ENCODE measurements at regions not wholly inside any gene's neighbourhood (a gene's known extent, or its start where the extent isn't known, plus 50 kb on each side); places are given as distances from the start of the nearest gene placed in this dataset.
"Not testable (repeated sequence)": the region's sequence is repeated elsewhere in the genome, so short reads cannot be mapped to it uniquely, and the experiment has no call there.

GRCh38 chr9:3750321-3750720 lies 224.5 kb upstream of the RFX3 start:
- Histone ChIP-seq H3K9me3 (ENCODE audit: control insufficient read depth in 5 of 5, low read length in 5 of 5) (no peaks in the 10 kb centered on the region), H3K9ac (ENCODE audit: low read length in 5 of 5) (no peak overlapping the region), H3K36me3 (ENCODE audit: control insufficient read depth in 5 of 5, insufficient read depth in 5 of 5, low read length in 5 of 5) (no peaks in the 10 kb centered on the region), H3K27ac (ENCODE audit: low read depth, low read length) (no peak overlapping the region), H3K4me1 (ENCODE audit: control insufficient read depth in 5 of 5, insufficient read depth in 5 of 5, low read length in 5 of 5) (peaks cover 0 to 19% (median 0%) of the 10 kb centered on the region in 5 donors), H3K4me3 (ENCODE audit: low read depth in 1 of 5, low read length in 5 of 5) (no peak overlapping the region), H3K27me3 (ENCODE audit: control insufficient read depth in 5 of 5, insufficient read depth in 4 of 5, low read length in 5 of 5) (no peaks in the 10 kb centered on the region)

- H3K4me1 ChIP-seq (ENCODE audit: control insufficient read depth in 5 of 5, insufficient read depth in 5 of 5, low read length in 5 of 5) = peaks cover 0 to 11% (median 0%) of the 10 kb centered on the region in 5 donors
- H3K27me3 ChIP-seq (ENCODE audit: control insufficient read depth in 5 of 5, insufficient read depth in 4 of 5, low read length in 5 of 5) = no peaks in the 10 kb centered on the region
- no peak overlapping the region for H3K9ac ChIP-seq (ENCODE audit: low read length in 5 of 5)
- no peak overlapping the region for H3K27ac ChIP-seq (ENCODE audit: low read depth, low read length)
- no peak overlapping the region for H3K4me3 ChIP-seq (ENCODE audit: low read depth in 1 of 5, low read length in 5 of 5)
- H3K36me3 ChIP-seq (ENCODE audit: control insufficient read depth in 5 of 5, insufficient read depth in 5 of 5, low read length in 5 of 5) = no peaks in the 10 kb centered on the region
- H3K9me3 ChIP-seq (ENCODE audit: control insufficient read depth in 5 of 5, low read length in 5 of 5) = no peaks in the 10 kb centered on the region
These were observed 220.8 kb upstream of the RFX3 start for GRCh38 chr9:3746296-3747275.

GRCh38 chr9:3743901-3744413 lies 218.2 kb upstream of the RFX3 start:
- H3K9ac ChIP-seq (ENCODE audit: low read length in 5 of 5) = no peak overlapping the region
- no peak overlapping the region for H3K4me3 ChIP-seq (ENCODE audit: low read depth in 1 of 5, low read length in 5 of 5)
- H3K9me3 ChIP-seq (ENCODE audit: control insufficient read depth in 5 of 5, low read length in 5 of 5) = no peaks in the 10 kb centered on the region
- no peak overlapping the region for H3K27ac ChIP-seq (ENCODE audit: low read depth, low read length)
- H3K27me3 ChIP-seq (ENCODE audit: control insufficient read depth in 5 of 5, insufficient read depth in 4 of 5, low read length in 5 of 5) = no peaks in the 10 kb centered on the region
- no peaks in the 10 kb centered on the region for H3K4me1 ChIP-seq (ENCODE audit: control insufficient read depth in 5 of 5, insufficient read depth in 5 of 5, low read length in 5 of 5)
- H3K36me3 ChIP-seq (ENCODE audit: control insufficient read depth in 5 of 5, insufficient read depth in 5 of 5, low read length in 5 of 5) = no peaks in the 10 kb centered on the region

GRCh38 chr9:3742586-3742985 lies 216.8 kb upstream of the RFX3 start:
- Histone ChIP-seq H3K27me3 (ENCODE audit: control insufficient read depth in 5 of 5, insufficient read depth in 4 of 5, low read length in 5 of 5) (no peaks in the 10 kb centered on the region), H3K9me3 (ENCODE audit: control insufficient read depth in 5 of 5, low read length in 5 of 5) (no peaks in the 10 kb centered on the region), H3K4me1 (ENCODE audit: control insufficient read depth in 5 of 5, insufficient read depth in 5 of 5, low read length in 5 of 5) (no peaks in the 10 kb centered on the region), H3K36me3 (ENCODE audit: control insufficient read depth in 5 of 5, insufficient read depth in 5 of 5, low read length in 5 of 5) (no peaks in the 10 kb centered on the region), H3K4me3 (ENCODE audit: low read depth in 1 of 5, low read length in 5 of 5) (no peak overlapping the region), H3K27ac (ENCODE audit: low read depth, low read length) (no peak overlapping the region), H3K9ac (ENCODE audit: low read length in 5 of 5) (no peak overlapping the region)

- no peaks in the 10 kb centered on the region for H3K9me3 ChIP-seq (ENCODE audit: control insufficient read depth in 5 of 5, low read length in 5 of 5)
- H3K36me3 ChIP-seq (ENCODE audit: control insufficient read depth in 5 of 5, insufficient read depth in 5 of 5, low read length in 5 of 5) = no peaks in the 10 kb centered on the region
- no peaks in the 10 kb centered on the region for H3K27me3 ChIP-seq (ENCODE audit: control insufficient read depth in 5 of 5, insufficient read depth in 4 of 5, low read length in 5 of 5)
- H3K4me3 ChIP-seq (ENCODE audit: low read depth in 1 of 5, low read length in 5 of 5) = no peak overlapping the region
- H3K27ac ChIP-seq (ENCODE audit: low read depth, low read length) = no peak overlapping the region
- H3K4me1 ChIP-seq (ENCODE audit: control insufficient read depth in 5 of 5, insufficient read depth in 5 of 5, low read length in 5 of 5) = no peaks in the 10 kb centered on the region
- H3K9ac ChIP-seq (ENCODE audit: low read length in 5 of 5) = no peak overlapping the region
These were observed 215.9 kb upstream of the RFX3 start for GRCh38 chr9:3741729-3742128.

- Histone ChIP-seq H3K9me3 (ENCODE audit: control insufficient read depth in 5 of 5, low read length in 5 of 5) (no peaks in the 10 kb centered on the region), H3K4me3 (ENCODE audit: low read depth in 1 of 5, low read length in 5 of 5) (no peak overlapping the region), H3K4me1 (ENCODE audit: control insufficient read depth in 5 of 5, insufficient read depth in 5 of 5, low read length in 5 of 5) (no peaks in the 10 kb centered on the region), H3K27me3 (ENCODE audit: control insufficient read depth in 5 of 5, insufficient read depth in 4 of 5, low read length in 5 of 5) (no peaks in the 10 kb centered on the region), H3K9ac (ENCODE audit: low read length in 5 of 5) (no peak overlapping the region), H3K27ac (ENCODE audit: low read depth, low read length) (no peak overlapping the region), H3K36me3 (ENCODE audit: control insufficient read depth in 5 of 5, insufficient read depth in 5 of 5, low read length in 5 of 5) (no peaks in the 10 kb centered on the region)
These were observed 215.1 kb upstream of the RFX3 start for GRCh38 chr9:3740690-3741419.

GRCh38 chr9:3736161-3736560 lies 210.4 kb upstream of the RFX3 start:
- H3K4me3 ChIP-seq (ENCODE audit: low read depth in 1 of 5, low read length in 5 of 5) = no peak overlapping the region
- no peak overlapping the region for H3K27ac ChIP-seq (ENCODE audit: low read depth, low read length)
- no peak overlapping the region for H3K9ac ChIP-seq (ENCODE audit: low read length in 5 of 5)
- H3K27me3 ChIP-seq (ENCODE audit: control insufficient read depth in 5 of 5, insufficient read depth in 4 of 5, low read length in 5 of 5) = no peaks in the 10 kb centered on the region
- peaks cover 0 to 14% (median 4%) of the 10 kb centered on the region in 5 donors for H3K4me1 ChIP-seq (ENCODE audit: control insufficient read depth in 5 of 5, insufficient read depth in 5 of 5, low read length in 5 of 5)
- H3K9me3 ChIP-seq (ENCODE audit: control insufficient read depth in 5 of 5, low read length in 5 of 5) = no peaks in the 10 kb centered on the region
- no peaks in the 10 kb centered on the region for H3K36me3 ChIP-seq (ENCODE audit: control insufficient read depth in 5 of 5, insufficient read depth in 5 of 5, low read length in 5 of 5)

- H3K27ac ChIP-seq (ENCODE audit: low read depth, low read length) = no peak overlapping the region
- H3K4me3 ChIP-seq (ENCODE audit: low read depth in 1 of 5, low read length in 5 of 5) = no peak overlapping the region
- no peaks in the 10 kb centered on the region for H3K36me3 ChIP-seq (ENCODE audit: control insufficient read depth in 5 of 5, insufficient read depth in 5 of 5, low read length in 5 of 5)
- H3K9me3 ChIP-seq (ENCODE audit: control insufficient read depth in 5 of 5, low read length in 5 of 5) = no peaks in the 10 kb centered on the region
- H3K27me3 ChIP-seq (ENCODE audit: control insufficient read depth in 5 of 5, insufficient read depth in 4 of 5, low read length in 5 of 5) = no peaks in the 10 kb centered on the region
- no peak overlapping the region for H3K9ac ChIP-seq (ENCODE audit: low read length in 5 of 5)
- H3K4me1 ChIP-seq (ENCODE audit: control insufficient read depth in 5 of 5, insufficient read depth in 5 of 5, low read length in 5 of 5) = peaks cover 0 to 14% (median 4%) of the 10 kb centered on the region in 5 donors
These were observed 209.4 kb upstream of the RFX3 start for GRCh38 chr9:3735251-3735650.

- H3K9me3 ChIP-seq (ENCODE audit: control insufficient read depth in 5 of 5, low read length in 5 of 5); H3K9ac ChIP-seq (ENCODE audit: low read length in 5 of 5); H3K36me3 ChIP-seq (ENCODE audit: control insufficient read depth in 5 of 5, insufficient read depth in 5 of 5, low read length in 5 of 5); H3K4me3 ChIP-seq (ENCODE audit: low read depth in 1 of 5, low read length in 5 of 5); H3K27me3 ChIP-seq (ENCODE audit: control insufficient read depth in 5 of 5, insufficient read depth in 4 of 5, low read length in 5 of 5): not testable (repeated sequence)
- Histone ChIP-seq H3K4me1 (ENCODE audit: control insufficient read depth in 5 of 5, insufficient read depth in 5 of 5, low read length in 5 of 5) (peaks cover 0 to 14% (median 4%) of the 10 kb centered on the region in 5 donors), H3K27ac (ENCODE audit: low read depth, low read length) (peak overlapping the region; percentile 27)
These were observed 207.9 kb upstream of the RFX3 start for GRCh38 chr9:3733527-3734262.
